ENCODE measurements at regions not wholly inside any gene's neighbourhood (a gene's known extent, or its start where the extent isn't known, plus 50 kb on each side); places are given as distances from the start of the nearest gene placed in this dataset.

GRCh38 chr15:35689266-35689665 lies 143.3 kb upstream of the DPH6 start:
- no peak for TF ChIP-seq CTCF (IDR thresholded peaks at IDR 0.05)
- TF ChIP-seq POLR2A (IDR thresholded peaks at IDR 0.05) = no peak
